GM12878 (cell line): ENCODE measurements at regions not wholly inside any gene's neighbourhood (a gene's known extent, or its start where the extent isn't known, plus 50 kb on each side); places are given as distances from the start of the nearest gene placed in this dataset.

Source experiments
- ATAC-seq: fragments of 200-7000 bp; cut with Tn5 transposase; 3 replicates; pipeline ENCODE4 v1.9.1; 2020; ENCODE audit warnings: mild to moderate bottlenecking, moderate library complexity
- BruUV-seq: library from RNA; stranded (reverse); fragments of 400-500 nt; replicated peaks from 2 replicates; lab custom pipeline; 2021; lab: Mats Ljungman, UMichigan
- CTCF ChIA-PET: fragments of 300-600 bp; sonication (Branson Sonifier 250); formaldehyde crosslinking; extraction: SDS; loops from one replicate; lab custom pipeline; 2021; ENCODE audit warnings: inconsistent platforms; lab: Yijun Ruan, JAX
- POLR2A ChIA-PET: fragments of 350-600 bp; formaldehyde crosslinking; extraction: SDS; loops from one replicate; lab custom pipeline; 2021; ENCODE audit warnings: inconsistent platforms; lab: Charles Lee
- RAD21 ChIA-PET: fragments of 300-600 bp; sonication (Branson Sonifier 250); formaldehyde crosslinking; loops from one replicate; lab custom pipeline; 2023; ENCODE audit warnings: antibody characterized with exemption; ENCODE audit not compliant: unreplicated experiment; lab: Charles Lee
- SMC1A ChIA-PET: fragments of 300-600 bp; sonication (Branson Sonifier 250); formaldehyde crosslinking; loops from one replicate; lab custom pipeline; 2023; ENCODE audit not compliant: unreplicated experiment, uncharacterized antibody; lab: Charles Lee
- DNase-seq: peaks from one replicate; pipeline ENCODE4 v3.0.0-alpha.2; 2011; ENCODE audit warnings: low read depth, low spot score
- FAIRE-seq: peaks from 3 replicates; lab custom pipeline; 2011; peaks lifted over from hg19 to GRCh38; lab: Jason Lieb, UNC
- H2AFZ ChIP-seq: 2 replicates; pipeline ENCODE4 v1.6.0; 2011; ENCODE audit warnings: low read depth, low read length, control low read depth; ENCODE audit not compliant: control insufficient read depth
- H3K27ac ChIP-seq: 2 replicates; pipeline ENCODE4 v1.5.1; 2011; ENCODE audit warnings: control low read depth; ENCODE audit not compliant: control insufficient read depth, insufficient read depth
- H3K27me3 ChIP-seq, 2 experiments: replicated peaks in 1 of 2; 2 replicates each; pipeline versions ENCODE4 v1.6.0 to v1.6.1; 2011; ENCODE audit warnings: low read length in 1 of 2; ENCODE audit not compliant: control insufficient read depth in 2 of 2, insufficient read depth in 2 of 2
- H3K36me3 ChIP-seq, 2 experiments: 2 replicates each; pipeline ENCODE4 v1.5.1; 2011; ENCODE audit warnings: low read length in 1 of 2; ENCODE audit not compliant: control insufficient read depth in 2 of 2, insufficient read depth in 2 of 2
- H3K4me1 ChIP-seq: 2 replicates; pipeline ENCODE4 v1.6.1; 2011; ENCODE audit warnings: mild to moderate bottlenecking, low read length, moderate library complexity, mixed read lengths; ENCODE audit not compliant: control insufficient read depth, insufficient read depth
- H3K4me2 ChIP-seq: 2 replicates; pipeline ENCODE4 v1.6.0; 2011; ENCODE audit warnings: control low read depth; ENCODE audit not compliant: control insufficient read depth, insufficient read depth
- H3K4me3 ChIP-seq: fragments of 200-600 bp; sonication (generic); 2 replicates; pipeline ENCODE4 v1.5.1; 2016
- H3K79me2 ChIP-seq: 2 replicates; pipeline ENCODE4 v1.6.0; 2011; ENCODE audit warnings: low read length; ENCODE audit not compliant: control insufficient read depth, insufficient read depth
- H3K9ac ChIP-seq: 2 replicates; pipeline ENCODE4 v1.8.0; 2011; ENCODE audit warnings: low read length, control low read depth, mixed read lengths; ENCODE audit not compliant: control insufficient read depth, insufficient read depth
- H3K9me3 ChIP-seq: replicated peaks from 3 replicates; pipeline ENCODE4 v1.5.1; 2011; ENCODE audit warnings: mild to moderate bottlenecking, low read length; ENCODE audit not compliant: control insufficient read depth, insufficient read depth
- H4K20me1 ChIP-seq: 2 replicates; pipeline ENCODE4 v1.6.0; 2011; ENCODE audit not compliant: control insufficient read depth, insufficient read depth
- ASH2L ChIP-seq: fragments of 300-600, 200-600 bp; sonication (generic); IDR thresholded peaks from 2 replicates; pipeline ENCODE4 v1.6.1; 2017; ENCODE audit warnings: low read depth, mild to moderate bottlenecking, borderline replicate concordance
- BCL11A ChIP-seq: IDR thresholded peaks from 2 replicates; pipeline ENCODE4 v1.6.1; 2011; ENCODE audit warnings: low read depth, low read length
- IKZF1 ChIP-seq: fragments of 450-650 bp; conservative IDR thresholded peaks from 2 replicates; pipeline ENCODE4 v1.6.1; 2017; ENCODE audit warnings: antibody characterized with exemption, mild to moderate bottlenecking
- KLF5 ChIP-seq: fragments of 450-650 bp; IDR thresholded peaks from 2 replicates; pipeline ENCODE4 v1.6.1; 2014; ENCODE audit warnings: mild to moderate bottlenecking; ENCODE audit not compliant: partially characterized antibody
- MTA3 ChIP-seq: IDR thresholded peaks from 2 replicates; pipeline ENCODE4 v1.6.1; 2012; ENCODE audit warnings: low read length, inconsistent platforms, borderline replicate concordance
- NFIC ChIP-seq: IDR thresholded peaks from 2 replicates; pipeline ENCODE4 v1.6.1; 2012; ENCODE audit warnings: low read depth, mild to moderate bottlenecking, inconsistent platforms, low read length, moderate library complexity
- RB1 ChIP-seq: fragments of 450-650 bp; formaldehyde crosslinking; IDR thresholded peaks from 2 replicates; pipeline ENCODE4 v1.6.1; 2017; ENCODE audit warnings: mild to moderate bottlenecking, borderline replicate concordance
- RCOR1 ChIP-seq: conservative IDR thresholded peaks from 2 replicates; pipeline ENCODE4 v1.6.1; 2012; ENCODE audit warnings: low read depth, low read length, improper control_type of control experiment
- SP1 ChIP-seq: IDR thresholded peaks from one replicate; pipeline ENCODE4 v1.6.1; 2011; ENCODE audit warnings: low read depth, low read length
- SREBF1 ChIP-seq: IDR thresholded peaks from 2 replicates; pipeline ENCODE4 v1.6.1; 2012; ENCODE audit warnings: mild to moderate bottlenecking, low read length
- STAT1 ChIP-seq: fragments of 450-650 bp; conservative IDR thresholded peaks from 2 replicates; pipeline ENCODE4 v1.6.1; 2014; ENCODE audit warnings: antibody characterized with exemption, mild to moderate bottlenecking
- WGBS: methylation state at CpG from one replicate; pipeline ENCODE4 v1.1.6; 2016; ENCODE audit warnings: low lambda C conversion rate; ENCODE audit not compliant: insufficient replicate concordance, insufficient coverage; ENCODE audit errors: missing lambda C conversion rate; 5-methylcytosine and 5-hydroxymethylcytosine counted together
- in situ Hi-C: fragments of 300-500 bp; cut with MboI; formaldehyde crosslinking; loops from 9 replicates; pipeline ENCODE4 v1.14.3; 2018; ENCODE audit warnings: mixed read lengths
- intact Hi-C: fragments of 100-400 bp; cut with micrococcal nuclease; formaldehyde crosslinking; loops from one replicate; pipeline ENCODE4 v1.14.2; 2022; ENCODE audit not compliant: unreplicated experiment
- TF ChIP-seq, protein P1 (sequence below): fragments of 450-650 bp; IDR thresholded peaks from 2 replicates; pipeline ENCODE4 v1.6.1; 2017; ENCODE audit warnings: mild to moderate bottlenecking, moderate library complexity
- TF ChIP-seq, protein P2 (sequence below): fragments of 450-650 bp; IDR thresholded peaks from 2 replicates; pipeline ENCODE4 v1.6.1; 2016; ENCODE audit warnings: mild to moderate bottlenecking
- TF ChIP-seq, protein P3 (sequence below): fragments of 150-350 bp; IDR thresholded peaks from 2 replicates; pipeline ENCODE4 v1.6.1; 2014; ENCODE audit warnings: mild to moderate bottlenecking, low read depth, low read length

DNA sequence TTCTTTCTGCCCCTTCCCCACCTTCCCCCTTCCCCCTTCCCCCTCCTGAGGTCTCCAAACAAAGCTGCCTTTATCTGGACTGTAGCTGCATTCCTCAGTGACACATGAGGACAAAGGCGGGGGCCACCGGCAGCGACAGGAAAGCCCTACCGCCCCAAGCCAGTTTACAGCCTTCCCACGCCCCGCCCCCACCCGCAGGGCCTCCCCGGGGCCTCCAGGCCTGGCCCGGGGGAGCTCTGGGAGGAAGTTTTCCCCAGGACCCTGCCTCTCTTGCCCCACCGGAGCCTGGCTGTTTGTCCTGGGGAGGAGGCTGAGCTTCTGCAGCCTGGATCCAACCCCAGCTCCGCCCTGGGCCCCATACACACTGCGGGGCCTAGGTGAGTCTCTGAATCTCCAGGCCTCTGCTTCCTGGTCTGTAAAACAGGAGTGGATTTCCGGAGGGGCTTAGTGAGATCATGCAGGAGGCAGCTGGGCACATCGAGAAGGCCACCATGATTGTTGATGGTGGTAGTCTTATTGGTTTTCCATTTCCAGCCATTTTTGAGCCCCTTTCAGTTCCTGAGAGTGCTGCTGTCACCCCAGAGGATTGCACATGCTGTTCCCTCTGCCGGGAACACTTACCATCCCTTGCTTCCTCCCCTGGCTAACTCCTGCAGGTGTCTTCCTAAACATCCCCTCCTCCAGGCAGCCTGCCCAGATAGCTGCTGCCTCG lies 130.7 kb downstream of the MN1 start:
- Histone ChIP-seq H3K27me3 (no peaks in the 10 kb centered on the region; a peak in 2 of 4 replicates), H2AFZ (no peak overlapping the region), H3K9me3 (no peaks in the 10 kb centered on the region; the same call in 2 of the 3 replicates), H3K9ac (no peak overlapping the region), H3K4me2 (no peak overlapping the region), H3K27ac (no peak overlapping the region), H3K4me3 (no peak overlapping the region), H3K79me2 (no peaks in the 10 kb centered on the region), H3K36me3 (no peaks in the 10 kb centered on the region), H4K20me1 (no peaks in the 10 kb centered on the region), H3K4me1 (no peaks in the 10 kb centered on the region)
- TF ChIP-seq, protein P1, sequence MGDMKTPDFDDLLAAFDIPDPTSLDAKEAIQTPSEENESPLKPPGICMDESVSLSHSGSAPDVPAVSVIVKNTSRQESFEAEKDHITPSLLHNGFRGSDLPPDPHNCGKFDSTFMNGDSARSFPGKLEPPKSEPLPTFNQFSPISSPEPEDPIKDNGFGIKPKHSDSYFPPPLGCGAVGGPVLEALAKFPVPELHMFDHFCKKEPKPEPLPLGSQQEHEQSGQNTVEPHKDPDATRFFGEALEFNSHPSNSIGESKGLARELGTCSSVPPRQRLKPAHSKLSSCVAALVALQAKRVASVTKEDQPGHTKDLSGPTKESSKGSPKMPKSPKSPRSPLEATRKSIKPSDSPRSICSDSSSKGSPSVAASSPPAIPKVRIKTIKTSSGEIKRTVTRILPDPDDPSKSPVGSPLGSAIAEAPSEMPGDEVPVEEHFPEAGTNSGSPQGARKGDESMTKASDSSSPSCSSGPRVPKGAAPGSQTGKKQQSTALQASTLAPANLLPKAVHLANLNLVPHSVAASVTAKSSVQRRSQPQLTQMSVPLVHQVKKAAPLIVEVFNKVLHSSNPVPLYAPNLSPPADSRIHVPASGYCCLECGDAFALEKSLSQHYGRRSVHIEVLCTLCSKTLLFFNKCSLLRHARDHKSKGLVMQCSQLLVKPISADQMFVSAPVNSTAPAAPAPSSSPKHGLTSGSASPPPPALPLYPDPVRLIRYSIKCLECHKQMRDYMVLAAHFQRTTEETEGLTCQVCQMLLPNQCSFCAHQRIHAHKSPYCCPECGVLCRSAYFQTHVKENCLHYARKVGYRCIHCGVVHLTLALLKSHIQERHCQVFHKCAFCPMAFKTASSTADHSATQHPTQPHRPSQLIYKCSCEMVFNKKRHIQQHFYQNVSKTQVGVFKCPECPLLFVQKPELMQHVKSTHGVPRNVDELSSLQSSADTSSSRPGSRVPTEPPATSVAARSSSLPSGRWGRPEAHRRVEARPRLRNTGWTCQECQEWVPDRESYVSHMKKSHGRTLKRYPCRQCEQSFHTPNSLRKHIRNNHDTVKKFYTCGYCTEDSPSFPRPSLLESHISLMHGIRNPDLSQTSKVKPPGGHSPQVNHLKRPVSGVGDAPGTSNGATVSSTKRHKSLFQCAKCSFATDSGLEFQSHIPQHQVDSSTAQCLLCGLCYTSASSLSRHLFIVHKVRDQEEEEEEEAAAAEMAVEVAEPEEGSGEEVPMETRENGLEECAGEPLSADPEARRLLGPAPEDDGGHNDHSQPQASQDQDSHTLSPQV, result no peak
- TF ChIP-seq IKZF1, result no peak
- TF ChIP-seq ASH2L, result no peak
- no peak for TF ChIP-seq NFIC
- TF ChIP-seq, protein P2, sequence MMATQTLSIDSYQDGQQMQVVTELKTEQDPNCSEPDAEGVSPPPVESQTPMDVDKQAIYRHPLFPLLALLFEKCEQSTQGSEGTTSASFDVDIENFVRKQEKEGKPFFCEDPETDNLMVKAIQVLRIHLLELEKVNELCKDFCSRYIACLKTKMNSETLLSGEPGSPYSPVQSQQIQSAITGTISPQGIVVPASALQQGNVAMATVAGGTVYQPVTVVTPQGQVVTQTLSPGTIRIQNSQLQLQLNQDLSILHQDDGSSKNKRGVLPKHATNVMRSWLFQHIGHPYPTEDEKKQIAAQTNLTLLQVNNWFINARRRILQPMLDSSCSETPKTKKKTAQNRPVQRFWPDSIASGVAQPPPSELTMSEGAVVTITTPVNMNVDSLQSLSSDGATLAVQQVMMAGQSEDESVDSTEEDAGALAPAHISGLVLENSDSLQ, result no peak
- TF ChIP-seq, protein P3, sequence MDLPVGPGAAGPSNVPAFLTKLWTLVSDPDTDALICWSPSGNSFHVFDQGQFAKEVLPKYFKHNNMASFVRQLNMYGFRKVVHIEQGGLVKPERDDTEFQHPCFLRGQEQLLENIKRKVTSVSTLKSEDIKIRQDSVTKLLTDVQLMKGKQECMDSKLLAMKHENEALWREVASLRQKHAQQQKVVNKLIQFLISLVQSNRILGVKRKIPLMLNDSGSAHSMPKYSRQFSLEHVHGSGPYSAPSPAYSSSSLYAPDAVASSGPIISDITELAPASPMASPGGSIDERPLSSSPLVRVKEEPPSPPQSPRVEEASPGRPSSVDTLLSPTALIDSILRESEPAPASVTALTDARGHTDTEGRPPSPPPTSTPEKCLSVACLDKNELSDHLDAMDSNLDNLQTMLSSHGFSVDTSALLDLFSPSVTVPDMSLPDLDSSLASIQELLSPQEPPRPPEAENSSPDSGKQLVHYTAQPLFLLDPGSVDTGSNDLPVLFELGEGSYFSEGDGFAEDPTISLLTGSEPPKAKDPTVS, result no peak
- no peak for TF ChIP-seq MTA3
- no peak for TF ChIP-seq SREBF1
- no peak for TF ChIP-seq RB1
- TF ChIP-seq RCOR1, result no peak
- TF ChIP-seq SP1, result no peak
- no peak for TF ChIP-seq KLF5
- no peak for TF ChIP-seq BCL11A
- TF ChIP-seq STAT1, result no peak
- FAIRE-seq, result no peak
- 2% methylated on average over 14 of the region's 16 CpGs for WGBS
- ChIA-PET SMC1A (no interaction called here), CTCF (no interaction called here), POLR2A (no interaction called here), RAD21 (no interaction called here)
- no peak for ATAC-seq
- DNase-seq, result no peak
- intact Hi-C loops (no loop called here), in situ Hi-C loops (no loop called here)
- no TSS peak for BruUV-seq
